HCT116 (cell line): ENCODE measurements at regions not wholly inside any gene's neighbourhood (a gene's known extent, or its start where the extent isn't known, plus 50 kb on each side); places are given as distances from the start of the nearest gene placed in this dataset.

Experiments
- CTCF ChIP-seq, 3 experiments: fragments of 200-600 bp in 1 of 3; sonication (generic) in 1 of 3; IDR thresholded peaks in 2 of 3; conservative IDR thresholded peaks in 1 of 3; 2 replicates each; pipeline ENCODE4 v1.5.1; 2012 to 2017; ENCODE audit warnings: low read depth in 2 of 3, low read length in 2 of 3, antibody characterized with exemption in 1 of 3, borderline replicate concordance in 1 of 3, control low read depth in 1 of 3, mild to moderate bottlenecking in 1 of 3, mixed read lengths in 1 of 3, mixed run types in 1 of 3, moderate library complexity in 1 of 3; ENCODE audit not compliant: insufficient read depth in 1 of 3
- EZH2 ChIP-seq: fragments of 200-600 bp; sonication (generic); IDR thresholded peaks from 2 replicates; pipeline ENCODE4 v1.6.1; 2017; ENCODE audit warnings: antibody characterized with exemption, mixed run types
- POLR2A ChIP-seq: IDR thresholded peaks from 2 replicates; pipeline ENCODE4 v1.7.0; 2011; ENCODE audit warnings: borderline replicate concordance; ENCODE audit not compliant: insufficient read depth, insufficient read length; ENCODE audit errors: extremely low read depth
- SIN3A ChIP-seq: IDR thresholded peaks from 2 replicates; pipeline ENCODE4 v1.6.1; 2012; ENCODE audit warnings: low read depth
- YY1 ChIP-seq: IDR thresholded peaks from 2 replicates; pipeline ENCODE4 v1.6.1; 2011; ENCODE audit warnings: low read length, low read depth, moderate library complexity, mild to moderate bottlenecking; ENCODE audit not compliant: insufficient replicate concordance; ENCODE audit errors: extremely low read depth
- ZNF274 ChIP-seq: fragments of 200-500 bp; sonication (Bioruptor generic); IDR thresholded peaks from 2 replicates; pipeline ENCODE4 v1.6.1; 2014; ENCODE audit warnings: mild to moderate bottlenecking, low read depth, low read length, inconsistent platforms

GRCh38 chr1:238767321-238767720, 619.0 kb upstream of the CHRM3 start:
- no peak for TF ChIP-seq YY1
- TF ChIP-seq CTCF (IDR thresholded peaks at IDR 0.05 in 2 of 3, conservative IDR thresholded peaks at IDR 0.05 in 1 of 3; ENCODE audit: borderline replicate concordance in 1 of 3, insufficient read depth in 1 of 3, low read depth in 2 of 3, low read length in 2 of 3): no peak
- no peak for TF ChIP-seq EZH2
- no peak for TF ChIP-seq SIN3A
- no peak for TF ChIP-seq POLR2A
- TF ChIP-seq ZNF274: no peak
